NCI-H1048 (cell line): ENCODE measurements at regions not wholly inside any gene's neighbourhood (a gene's known extent, or its start where the extent isn't known, plus 50 kb on each side); places are given as distances from the start of the nearest gene placed in this dataset.
"Not testable (repeated sequence)": the region's sequence is repeated elsewhere in the genome, so short reads cannot be mapped to it uniquely, and the experiment has no call there.

Source experiments
- DNase-seq: peaks from one replicate; lab custom pipeline; 2025; lab: John Stamatoyannopoulos, UW

DNA sequence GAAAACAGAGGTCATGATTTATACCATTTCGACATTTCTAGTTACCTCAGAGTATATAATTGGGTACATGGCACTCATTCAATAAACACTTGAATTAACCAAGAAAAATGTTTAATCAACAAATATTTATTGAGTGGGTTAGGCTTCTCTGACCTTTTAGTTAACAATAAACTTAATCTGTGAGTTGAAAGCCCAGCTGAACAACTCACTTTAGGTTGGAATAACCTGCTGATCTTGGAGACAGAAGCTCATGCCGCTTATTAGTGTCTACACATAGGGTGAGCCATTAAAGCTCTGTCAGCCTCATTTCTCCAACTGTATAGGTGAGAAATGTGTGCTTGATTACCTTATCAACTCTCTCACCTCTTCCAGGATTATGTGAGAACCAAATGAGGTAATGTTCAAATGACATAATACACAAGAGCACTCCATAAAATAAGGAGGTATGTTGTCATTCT, 98.2 kb upstream of the DTNBP1 start:
- no peak for DNase-seq

DNA sequence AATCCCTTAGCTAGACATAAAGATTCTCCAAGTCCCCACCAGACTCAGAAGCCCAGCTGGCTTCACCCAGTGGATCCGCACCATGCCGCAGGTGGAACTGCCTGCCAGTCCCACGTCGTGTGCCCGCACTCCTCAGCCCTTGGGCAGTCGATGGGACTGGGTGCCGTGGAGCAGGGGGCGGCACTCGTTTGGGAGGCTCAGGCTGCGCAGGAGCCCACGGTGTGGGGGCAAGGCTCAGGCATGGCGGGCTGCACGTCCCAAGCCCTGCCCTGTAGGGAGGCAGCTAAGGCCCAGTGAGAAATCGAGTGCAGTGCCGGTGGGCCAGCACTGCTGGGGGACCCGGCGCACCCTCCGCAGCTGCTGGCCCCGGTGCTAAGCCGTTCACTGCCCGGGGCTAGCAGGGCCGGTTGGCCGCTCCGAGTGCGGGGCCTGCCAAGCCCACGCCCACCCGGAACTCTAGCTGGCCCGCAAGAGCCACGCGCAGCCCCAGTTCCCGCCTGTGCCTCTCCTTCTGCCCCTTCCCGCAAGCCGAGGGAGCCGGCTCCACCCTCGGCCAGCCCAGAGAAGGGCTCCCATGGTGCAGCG, 95.9 kb upstream of the DTNBP1 start:
- no peak for DNase-seq

DNA sequence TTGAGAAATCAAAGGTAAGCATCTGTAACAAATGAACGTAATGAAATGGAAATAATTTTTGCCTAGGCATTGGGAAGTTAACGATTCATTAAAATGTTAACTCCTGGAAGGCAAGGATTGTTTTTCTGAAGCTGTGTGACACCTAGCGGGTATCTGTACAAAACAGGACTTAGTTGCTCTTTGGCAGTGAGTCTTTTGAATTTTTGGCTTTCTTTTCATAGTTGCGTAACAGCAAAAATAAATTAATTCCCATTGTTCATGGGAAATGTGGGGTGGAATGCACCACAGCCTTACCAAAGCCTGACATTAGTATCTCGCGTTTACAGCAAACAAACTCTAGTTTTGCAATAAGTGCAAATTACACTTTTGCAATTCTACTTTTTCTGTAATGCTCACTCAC, 92.7 kb upstream of the DTNBP1 start:
- no peak for DNase-seq

DNA sequence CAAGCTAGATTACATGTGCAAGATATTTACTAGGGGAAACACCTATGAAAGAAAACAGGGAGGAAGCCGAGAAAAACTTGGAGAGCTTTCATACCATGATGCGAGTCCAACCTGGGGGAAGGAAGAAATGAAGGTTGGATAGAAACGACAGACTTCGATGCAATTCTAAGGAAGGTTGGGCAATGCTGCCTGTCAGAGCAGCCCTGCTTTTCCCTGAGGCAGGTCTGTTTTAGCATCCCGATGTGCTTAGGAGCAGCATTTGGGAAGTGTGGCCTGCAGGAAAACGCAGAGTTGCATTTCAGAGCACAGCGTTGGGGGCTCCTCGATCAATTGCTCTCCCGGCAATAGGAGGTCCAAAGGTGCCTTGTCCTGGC, 91.9 kb upstream of the DTNBP1 start:
- no peak for DNase-seq

DNA sequence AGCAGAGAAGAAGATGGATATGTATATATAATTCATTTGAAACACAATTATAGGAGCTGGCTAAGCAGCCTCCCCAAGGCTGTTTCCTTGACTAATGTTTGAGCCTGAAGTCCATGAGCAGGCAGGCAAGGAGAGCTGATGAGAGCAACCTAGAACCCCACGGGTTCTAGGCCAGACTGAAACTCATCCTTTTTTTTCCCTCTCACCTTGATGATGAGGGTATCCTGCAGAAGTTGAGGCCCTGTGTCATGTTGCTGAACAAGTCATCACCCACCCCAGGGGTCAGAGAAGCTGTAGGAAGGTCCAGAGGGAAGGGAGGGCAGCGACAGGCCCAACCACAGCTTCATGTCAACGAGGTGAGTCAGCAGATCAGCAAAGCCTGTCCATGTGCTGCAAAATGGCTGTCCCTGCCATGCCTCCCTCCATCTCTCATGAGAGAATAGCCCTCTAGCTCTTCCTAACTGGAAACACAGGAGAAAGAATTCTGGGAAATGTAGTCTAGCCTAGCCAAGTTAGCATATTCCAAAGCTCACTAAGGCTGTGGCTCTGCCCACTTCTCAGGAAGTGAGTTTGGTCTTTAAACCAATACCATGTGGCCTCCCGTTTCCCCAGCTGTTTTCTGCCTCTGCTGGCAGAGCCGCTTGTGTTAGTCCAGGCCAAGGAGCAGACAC, 91.3 kb upstream of the DTNBP1 start:
- no peak for DNase-seq

DNA sequence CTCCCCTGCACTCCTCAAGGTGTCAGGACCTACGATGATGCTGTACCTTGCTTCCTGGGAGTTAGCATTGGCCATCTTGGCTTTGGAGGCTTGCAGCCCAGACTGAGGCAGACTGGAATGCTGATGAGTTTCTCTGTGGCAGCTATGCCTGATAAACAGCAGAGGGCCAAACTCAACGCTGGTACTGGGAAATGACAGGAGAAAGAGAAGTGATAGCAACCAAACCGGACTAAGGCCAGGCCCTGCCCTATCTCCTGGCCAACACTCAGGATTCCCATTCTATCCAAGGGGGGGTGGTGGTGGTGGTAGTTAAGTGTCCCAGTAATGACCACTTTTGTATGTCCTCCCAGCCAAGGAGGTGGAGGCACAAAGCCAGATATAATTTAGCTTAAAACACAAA, 90.0 kb upstream of the DTNBP1 start:
- DNase-seq = no peak

DNA sequence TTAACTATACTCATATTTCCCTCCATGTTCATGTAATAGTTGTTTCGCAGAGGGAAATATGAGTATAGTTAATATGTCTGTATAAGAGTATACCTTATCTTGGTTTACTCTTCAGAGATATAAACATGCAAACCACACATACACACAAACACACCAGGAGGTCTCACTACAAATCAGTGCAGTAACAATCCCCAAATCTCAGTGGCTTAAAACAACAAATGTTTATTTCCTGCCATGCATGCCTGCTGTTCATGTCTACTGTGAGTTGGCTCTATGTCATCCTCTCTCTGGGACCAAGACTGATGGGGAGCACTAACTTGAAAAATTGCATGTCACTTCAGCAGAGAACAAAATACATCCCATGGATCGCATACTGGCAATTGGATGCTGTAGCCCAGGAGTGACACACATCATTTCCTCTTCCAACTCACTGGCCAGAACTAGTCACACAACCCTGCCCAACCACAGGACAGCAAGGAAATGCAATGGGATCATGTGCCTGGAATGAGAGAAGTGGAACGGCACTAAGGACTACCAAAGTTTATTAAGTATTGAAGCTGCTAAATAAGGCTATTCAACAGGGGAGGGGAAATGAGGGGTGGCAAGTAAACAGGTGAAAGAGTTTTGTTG, 89.0 kb upstream of the DTNBP1 start:
- no peak for DNase-seq

DNA sequence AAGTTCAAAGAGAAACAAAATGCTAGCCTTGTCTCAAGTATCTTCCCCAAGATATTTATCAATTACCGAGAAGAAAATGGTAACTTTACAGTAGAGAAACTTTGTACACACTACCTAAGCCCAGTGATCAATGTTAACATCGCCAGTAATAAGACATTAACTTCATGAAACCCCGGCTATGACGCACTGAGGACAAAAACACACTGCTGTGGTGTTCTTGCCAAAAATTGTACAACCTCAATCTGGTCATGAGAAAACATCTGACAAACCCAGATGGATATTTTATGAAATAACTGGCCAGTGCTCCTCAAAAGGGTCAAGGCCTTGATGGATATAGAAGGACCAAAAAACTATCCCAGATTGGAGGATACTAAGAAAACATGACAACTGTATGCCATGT, 85.5 kb upstream of the DTNBP1 start:
- DNase-seq = no peak

DNA sequence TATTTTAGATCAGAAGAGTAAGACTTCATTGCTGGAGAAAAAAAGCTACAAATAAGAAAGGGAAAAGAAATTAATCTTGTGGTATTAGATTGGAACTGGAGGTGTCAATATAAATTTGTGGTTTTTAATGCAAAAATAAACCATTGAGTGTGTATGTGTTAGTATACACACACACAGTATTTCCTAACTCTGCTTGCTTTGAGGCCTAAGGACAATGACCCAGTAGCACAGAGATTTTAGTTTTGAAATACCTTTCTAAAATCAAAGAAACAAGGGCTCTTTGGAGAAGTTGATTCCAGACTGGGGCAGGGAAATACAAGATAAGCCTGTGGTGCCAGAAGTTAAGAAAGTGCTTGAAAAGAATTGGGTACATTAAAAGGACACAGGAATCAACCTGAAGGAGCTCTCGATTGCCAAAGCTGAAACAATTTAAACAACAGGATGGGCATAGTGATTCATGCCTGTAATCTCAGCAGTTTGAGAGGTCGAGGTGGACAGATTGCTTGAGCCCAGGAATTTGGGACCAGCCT, 84.6 kb upstream of the DTNBP1 start:
- no peak for DNase-seq

DNA sequence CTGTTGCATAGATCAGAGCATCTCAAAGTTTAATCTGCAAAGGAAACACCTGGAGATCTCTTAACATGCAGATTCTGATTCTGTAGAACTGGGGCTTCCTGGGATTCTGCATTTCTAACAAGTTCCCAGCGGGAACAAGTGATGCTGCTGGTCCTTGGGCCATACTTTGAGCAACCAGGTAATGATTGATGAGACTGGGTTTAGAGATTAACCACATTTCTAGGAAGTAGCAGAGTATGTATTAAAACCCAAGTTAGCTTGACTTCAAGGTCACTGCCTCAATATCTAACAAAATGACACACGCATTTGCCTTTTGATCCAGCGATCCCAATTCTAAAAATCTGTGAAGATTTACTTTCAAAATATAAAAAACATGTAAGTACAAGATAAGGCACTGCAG, 83.0 kb upstream of the DTNBP1 start:
- DNase-seq = no peak

DNA sequence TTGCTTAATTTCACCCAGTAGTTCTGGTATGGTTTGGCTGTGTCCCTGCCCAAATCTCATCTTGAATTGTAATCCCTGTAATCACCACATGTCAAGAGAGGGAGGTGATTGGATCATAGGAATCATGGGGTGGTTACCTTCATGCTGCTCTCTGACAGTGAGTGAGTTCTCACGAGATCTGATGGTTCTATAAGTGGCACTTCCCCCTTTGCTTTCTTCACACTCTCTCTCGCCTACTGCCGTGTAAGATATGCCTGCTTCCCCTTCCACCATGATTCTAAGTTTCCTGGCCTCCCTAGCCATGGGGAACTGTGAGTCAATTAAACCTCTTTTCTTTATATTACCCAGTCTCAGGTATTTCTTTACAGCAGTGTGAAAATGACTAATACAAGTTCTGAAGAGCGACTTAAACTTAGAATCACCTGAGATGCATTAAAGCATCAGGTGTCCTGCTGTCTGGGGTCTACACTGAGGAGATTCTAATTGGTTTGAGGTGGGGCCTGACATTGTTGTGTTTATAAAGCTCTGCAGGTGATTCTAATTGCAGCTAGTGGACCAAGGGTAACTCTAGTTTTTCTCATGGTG, 82.1 kb upstream of the DTNBP1 start:
- no peak for DNase-seq

DNA sequence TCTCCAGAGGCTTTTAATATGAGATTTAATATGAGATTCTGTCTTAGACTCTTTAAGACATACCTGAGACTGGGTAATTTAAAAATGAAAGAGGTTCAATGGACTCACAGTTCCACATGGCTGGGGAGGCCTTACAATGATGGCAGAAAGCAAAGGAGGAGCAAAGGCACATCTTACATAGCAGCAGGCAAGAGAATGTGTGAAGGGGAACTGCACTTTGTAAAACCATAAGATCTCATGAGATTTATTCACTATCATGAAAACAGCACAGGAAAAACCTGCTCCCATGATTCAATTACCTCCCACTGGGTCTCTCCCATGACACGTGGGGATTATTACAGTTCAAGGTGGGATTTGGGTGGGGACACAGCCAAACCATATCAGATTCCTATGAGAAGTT, 79.2 kb upstream of the DTNBP1 start:
- not testable (repeated sequence) for DNase-seq

DNA sequence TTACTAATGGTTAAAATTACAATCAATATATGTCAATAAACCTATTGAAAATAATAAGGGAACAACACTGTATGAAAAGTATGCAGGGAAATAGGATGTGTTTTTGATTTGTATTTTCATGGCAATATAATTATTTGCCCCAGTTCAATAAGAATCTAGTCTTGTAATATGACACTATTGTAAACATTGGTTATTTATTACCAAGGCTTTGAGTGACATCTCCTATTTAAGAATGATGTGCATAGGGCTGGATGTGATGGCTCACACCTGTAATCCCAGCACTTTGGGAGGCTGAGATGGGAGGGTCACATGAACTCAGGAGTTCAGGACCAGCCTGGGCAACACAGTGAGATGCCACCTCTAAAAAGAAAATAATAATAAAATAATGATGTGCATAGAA, 78.6 kb upstream of the DTNBP1 start:
- DNase-seq = no peak

DNA sequence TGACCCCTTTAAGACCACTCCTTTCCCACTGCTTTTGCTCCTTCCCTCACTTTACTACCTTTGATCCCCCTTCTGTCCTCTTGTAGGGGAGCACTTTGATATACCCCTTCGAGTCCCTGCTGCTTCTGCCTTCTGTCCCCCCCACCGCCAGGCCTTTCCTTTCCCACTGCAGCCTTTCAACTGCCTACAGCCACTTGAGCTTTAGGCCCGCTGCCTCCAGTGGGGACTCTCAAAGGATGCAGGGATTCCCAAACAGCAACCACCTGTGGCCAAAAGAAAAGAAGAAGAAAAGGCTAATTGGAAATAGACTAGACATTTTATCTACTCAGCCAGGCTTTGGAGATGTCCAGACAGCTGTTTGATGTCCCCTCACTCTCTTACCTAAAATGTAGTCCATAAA, 77.0 kb upstream of the DTNBP1 start:
- no peak for DNase-seq

DNA sequence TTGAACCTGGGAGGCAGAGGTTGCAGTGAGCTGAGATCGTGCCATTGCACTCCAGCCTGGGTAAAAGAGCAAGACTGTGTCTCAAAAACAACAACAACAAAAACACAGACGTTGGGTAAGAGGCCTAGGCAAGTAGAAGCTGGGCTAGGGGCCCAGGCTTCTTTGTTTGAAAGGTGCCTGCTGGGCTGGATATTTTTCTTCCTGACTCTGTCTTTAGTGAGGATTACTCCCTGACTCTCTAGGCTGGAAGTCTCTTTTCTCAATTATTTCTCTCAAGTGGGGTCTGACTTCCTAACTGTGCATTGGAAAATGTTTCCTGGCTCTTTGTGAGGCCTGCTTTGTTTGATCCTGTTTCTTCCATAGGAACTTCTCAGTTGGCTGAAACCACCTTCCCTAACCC, 76.5 kb upstream of the DTNBP1 start:
- DNase-seq = no peak

DNA sequence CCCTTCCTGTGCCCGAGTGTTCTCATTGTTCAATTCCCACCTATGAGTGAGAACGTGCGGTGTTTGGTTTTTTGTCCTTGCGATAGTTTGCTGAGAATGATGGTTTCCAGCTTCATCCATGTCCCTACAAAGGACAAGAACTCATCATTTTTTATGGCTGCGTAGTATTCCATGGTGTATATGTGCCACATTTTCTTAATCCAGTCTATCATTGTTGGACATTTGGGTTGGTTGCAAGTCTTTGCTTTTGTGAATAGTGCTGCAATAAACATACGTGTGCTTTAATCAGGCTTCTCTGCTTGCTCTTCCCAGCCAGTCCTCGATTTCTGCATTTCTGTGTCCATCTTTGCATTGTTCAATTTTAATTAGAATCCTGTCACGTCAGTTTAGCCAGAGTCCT, 75.4 kb upstream of the DTNBP1 start:
- not testable (repeated sequence) for DNase-seq

DNA sequence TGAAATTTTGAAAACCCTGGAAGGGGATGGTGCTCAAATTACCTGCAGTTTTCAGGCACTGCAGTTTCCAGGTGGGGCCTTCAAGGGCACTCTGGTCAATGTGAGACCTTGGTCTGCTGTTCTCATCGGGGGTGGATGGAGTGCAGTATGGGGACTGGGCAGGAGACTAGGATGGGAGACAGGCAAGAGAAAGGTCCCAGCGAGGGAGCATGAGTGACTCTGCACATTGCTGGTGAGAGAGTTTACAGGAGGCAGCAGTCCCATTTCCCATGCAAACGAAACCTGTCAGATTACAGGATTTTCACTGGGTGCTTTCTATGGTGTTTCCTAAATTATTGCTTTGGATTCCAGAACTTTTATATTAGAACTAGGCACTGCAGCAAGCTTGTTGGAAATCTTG, 73.5 kb upstream of the DTNBP1 start:
- no peak for DNase-seq

DNA sequence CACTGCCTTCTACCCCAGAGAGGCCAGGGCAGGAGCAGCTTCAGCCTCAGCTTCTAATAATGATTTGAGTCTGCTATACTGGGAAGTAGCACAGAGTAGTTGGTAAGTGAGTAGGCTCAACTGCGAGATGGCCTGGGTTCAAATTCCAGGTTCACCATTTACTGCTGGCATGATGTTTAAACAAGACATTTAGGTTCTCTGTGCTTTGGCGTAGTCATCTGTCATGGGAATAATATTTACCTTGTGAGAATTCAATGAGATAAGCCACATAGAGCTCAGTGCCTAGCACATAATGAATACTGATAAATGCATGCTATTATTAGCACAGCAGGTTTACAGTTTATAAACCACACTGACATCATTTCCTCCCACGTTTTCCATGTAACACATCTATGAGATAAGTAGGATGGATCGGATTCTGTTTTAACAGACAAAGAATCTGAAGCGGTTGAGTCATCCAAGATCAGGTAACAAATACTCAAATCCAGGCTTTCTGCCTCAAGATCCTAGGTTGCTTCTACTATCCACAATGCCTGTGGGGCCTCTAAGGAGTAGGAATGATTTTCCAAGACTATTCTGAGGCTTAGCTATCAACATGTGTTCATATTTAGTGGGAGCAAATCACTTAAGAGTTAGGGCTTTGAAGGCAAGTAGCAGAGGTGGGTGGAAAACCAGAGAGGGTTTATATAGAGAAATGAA, 72.9 kb upstream of the DTNBP1 start:
- DNase-seq = no peak

DNA sequence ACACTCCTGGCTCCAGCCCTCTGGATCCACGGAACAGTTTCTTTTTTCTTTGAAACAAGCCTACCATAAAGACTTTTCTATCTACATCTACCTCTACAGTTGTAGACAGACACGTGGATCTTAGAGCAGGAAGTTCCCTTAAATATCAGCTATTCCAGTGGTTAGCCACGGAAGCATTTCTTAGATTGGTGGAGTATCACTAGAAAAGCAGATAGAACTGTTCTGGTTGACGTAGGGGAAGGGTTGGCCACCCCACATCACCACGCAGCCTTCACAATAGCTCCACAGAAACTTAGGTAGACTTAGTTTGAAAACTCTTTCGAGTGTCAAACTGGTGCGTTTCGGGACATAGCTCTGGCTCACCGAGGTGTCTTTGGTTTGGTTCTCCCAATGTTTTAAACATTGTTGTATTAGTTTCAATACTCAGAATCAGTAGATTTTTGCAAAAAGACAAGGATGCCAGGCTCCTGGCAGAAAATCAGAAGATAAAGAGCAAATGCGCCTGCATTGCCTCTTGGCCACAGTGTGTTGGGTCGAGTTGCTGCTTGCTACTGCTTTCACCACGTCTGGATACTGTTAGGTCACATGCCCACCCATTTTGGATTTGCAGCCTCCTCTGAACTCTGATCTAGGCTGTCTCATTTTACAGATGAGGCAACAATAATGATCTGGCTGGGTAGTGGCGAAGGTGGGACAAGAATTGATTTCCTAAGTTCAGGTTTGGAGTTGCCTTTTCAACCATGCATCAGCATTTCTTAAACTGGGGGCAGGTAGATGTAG, 71.5 kb upstream of the DTNBP1 start:
- DNase-seq = no peak

DNA sequence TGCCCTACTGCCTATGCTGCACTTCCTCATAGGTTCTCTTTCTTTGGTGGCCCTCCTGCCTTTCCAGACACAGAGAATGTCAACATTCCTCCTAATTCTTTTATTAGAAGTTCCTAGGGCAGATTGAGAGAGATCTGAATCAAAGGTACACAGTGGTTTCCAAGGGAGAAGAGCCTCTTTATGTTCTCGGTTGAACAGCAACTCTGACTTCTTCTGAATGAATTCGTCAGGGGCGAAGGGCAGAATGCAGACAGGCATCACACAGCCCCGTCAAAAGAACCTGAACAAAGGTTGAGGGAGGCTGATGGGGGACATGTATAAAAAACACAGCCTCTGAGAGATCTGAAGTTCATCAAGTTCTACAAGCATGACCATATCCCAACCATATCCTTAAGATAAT, 68.1 kb upstream of the DTNBP1 start:
- no peak for DNase-seq

DNA sequence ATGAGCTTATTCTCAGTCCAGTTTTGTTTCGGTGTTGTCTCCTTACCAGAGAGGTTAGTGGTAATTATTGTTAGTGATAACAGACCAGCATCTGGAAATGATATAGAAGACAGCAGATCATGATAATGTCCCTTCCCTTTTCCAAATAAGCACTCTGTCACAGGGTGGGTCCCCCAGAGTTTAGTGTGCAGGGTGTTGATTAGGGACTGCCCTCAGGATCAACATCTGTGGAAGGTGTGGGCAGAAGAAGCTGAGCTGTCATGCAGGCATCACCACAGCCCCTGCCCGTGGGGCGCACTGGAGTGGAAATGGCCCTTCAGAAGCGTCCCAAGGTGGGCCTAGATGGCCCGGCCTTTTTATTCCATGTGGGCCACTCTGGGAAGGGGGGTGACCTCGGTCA, 67.6 kb upstream of the DTNBP1 start:
- DNase-seq = no peak

DNA sequence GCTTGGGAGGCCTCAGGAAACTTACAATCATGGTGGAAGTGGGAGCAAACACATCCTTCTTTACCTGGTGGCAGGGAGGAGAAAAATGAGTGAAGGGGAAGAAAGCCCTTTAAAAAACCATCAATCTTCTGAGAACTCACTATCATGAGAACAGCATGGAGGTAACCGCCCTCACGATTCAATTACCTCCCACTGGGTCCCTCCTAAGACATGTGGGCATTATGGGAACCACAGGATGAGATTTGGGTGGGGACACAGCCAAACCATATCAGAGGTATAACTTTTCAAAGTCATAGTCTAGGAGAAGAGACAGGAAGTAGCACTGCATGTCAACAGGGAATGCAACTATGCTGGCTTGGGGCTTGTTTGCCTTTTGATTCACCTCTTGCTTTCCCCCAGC, 59.9 kb upstream of the DTNBP1 start:
- no peak for DNase-seq
